Cardiac muscle cell (in vitro differentiated cells and primary cell): ENCODE measurements at regions not wholly inside any gene's neighbourhood (a gene's known extent, or its start where the extent isn't known, plus 50 kb on each side); places are given as distances from the start of the nearest gene placed in this dataset.

Experiments used
- DNase-seq, 2 donors: peaks; one replicate each; pipeline versions ENCODE4 v3.0.0 to v3.0.0-alpha.2; 2010 to 2017; ENCODE audit warnings: low read depth in 1 of 2, low spot score in 1 of 2
- H3K27ac ChIP-seq: fragments of 200-600 bp; sonication (generic); 2 replicates; pipeline ENCODE4 v1.5.1; 2016
- H3K27me3 ChIP-seq: fragments of 200-600 bp; sonication (generic); 2 replicates; pipeline ENCODE4 v1.6.0; 2016; ENCODE audit warnings: control low read depth
- H3K36me3 ChIP-seq: fragments of 200-600 bp; sonication (generic); 2 replicates; pipeline ENCODE4 v1.5.1; 2016; ENCODE audit warnings: control low read depth
- H3K4me1 ChIP-seq: fragments of 200-600 bp; sonication (generic); 2 replicates; pipeline ENCODE4 v1.8.1; 2017; ENCODE audit warnings: low read depth, mild to moderate bottlenecking, mixed run types
- H3K4me3 ChIP-seq: fragments of 200-600 bp; sonication (generic); 2 replicates; pipeline ENCODE4 v1.5.1; 2016; ENCODE audit warnings: mild to moderate bottlenecking
- H3K9me3 ChIP-seq: fragments of 200-600 bp; sonication (generic); 2 replicates; pipeline ENCODE4 v1.5.1; 2017; ENCODE audit warnings: low read depth, mild to moderate bottlenecking, control low read depth
- CTCF ChIP-seq: IDR thresholded peaks from 2 replicates; pipeline ENCODE4 v1.5.1; 2012; ENCODE audit warnings: low read depth, mild to moderate bottlenecking, low read length

GRCh38 chr4:23125118-23125517 lies 432.4 kb downstream of the GBA3 start:
- TF ChIP-seq CTCF: no peak
- Histone ChIP-seq H3K36me3 (no peaks in the 10 kb centered on the region), H3K4me3 (no peak overlapping the region), H3K27me3 (peaks cover 6% of the 10 kb centered on the region), H3K4me1 (peaks cover 17% of the 10 kb centered on the region), H3K9me3 (no peaks in the 10 kb centered on the region), H3K27ac (no peak overlapping the region)
- DNase-seq: no peak

DNA sequence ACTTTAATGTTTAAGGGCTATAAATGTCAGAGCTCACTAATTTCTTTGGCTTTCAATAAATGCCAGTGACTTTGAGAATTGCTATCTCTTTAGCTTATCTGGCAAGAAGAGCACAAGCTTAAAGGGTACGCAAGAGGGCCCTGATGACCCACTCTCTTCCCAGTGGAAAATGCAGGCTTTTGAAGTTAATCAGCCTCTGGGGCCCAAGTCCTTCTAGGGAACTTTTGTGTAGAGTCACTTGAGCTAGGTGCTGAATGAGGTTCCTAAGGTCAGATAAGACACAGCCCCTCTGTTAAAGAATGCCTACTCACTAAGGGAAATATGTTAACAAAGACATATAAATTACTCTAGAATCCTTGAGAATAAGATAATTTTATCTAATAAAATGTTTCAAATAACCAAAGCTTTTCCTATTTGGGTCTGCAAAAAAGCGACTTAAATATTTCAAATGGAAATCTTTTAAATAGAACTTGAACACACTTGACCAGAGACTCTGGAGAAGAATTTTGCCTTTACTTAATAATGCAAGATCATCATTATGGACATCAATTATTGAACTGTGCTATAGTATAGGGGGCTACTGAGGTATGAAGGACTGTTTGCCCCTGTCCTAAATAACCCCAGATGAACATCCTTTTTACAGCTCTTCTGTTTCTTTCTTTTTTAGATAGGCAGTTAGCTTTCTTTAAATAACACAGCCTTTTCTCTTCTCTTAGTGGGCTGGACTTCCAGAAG lies 430.1 kb downstream of the GBA3 start:
- peak in 1 of 2 donors; percentile 78 for DNase-seq
- TF ChIP-seq CTCF: no peak
- H3K9me3 ChIP-seq: no peaks in the 10 kb centered on the region
- H3K4me1 ChIP-seq: peaks cover 18% of the 10 kb centered on the region
- H3K36me3 ChIP-seq: no peaks in the 10 kb centered on the region
- peaks cover 18% of the 10 kb centered on the region for H3K27me3 ChIP-seq
- H3K4me3 ChIP-seq: no peak overlapping the region
- peak overlapping the region; percentile 79 for H3K27ac ChIP-seq

DNA sequence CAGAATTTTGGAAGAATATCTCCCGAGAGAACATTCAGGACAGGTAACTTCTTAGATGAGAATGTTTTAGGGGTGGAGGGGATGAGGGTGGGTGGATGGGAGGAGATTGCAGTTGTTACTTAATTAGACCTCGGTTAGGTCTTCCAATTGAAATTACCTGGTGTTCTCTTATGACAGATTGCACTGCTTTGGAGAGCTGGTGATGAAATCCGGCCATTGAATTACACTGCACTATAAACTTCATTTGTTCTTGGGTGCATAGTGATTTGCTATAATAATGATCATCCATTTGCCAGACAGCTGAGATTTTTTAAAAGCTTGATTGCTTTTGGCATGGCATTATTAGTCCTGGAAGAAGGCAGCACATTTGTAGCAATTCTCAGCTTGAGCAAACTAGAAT lies 427.6 kb downstream of the GBA3 start:
- H3K27ac ChIP-seq: no peak overlapping the region
- no peak overlapping the region for H3K4me3 ChIP-seq
- H3K9me3 ChIP-seq: no peaks in the 10 kb centered on the region
- DNase-seq: no peak
- peaks cover 31% of the 10 kb centered on the region for H3K27me3 ChIP-seq
- no peak for TF ChIP-seq CTCF
- H3K36me3 ChIP-seq: no peaks in the 10 kb centered on the region
- H3K4me1 ChIP-seq: peaks cover 26% of the 10 kb centered on the region

DNA sequence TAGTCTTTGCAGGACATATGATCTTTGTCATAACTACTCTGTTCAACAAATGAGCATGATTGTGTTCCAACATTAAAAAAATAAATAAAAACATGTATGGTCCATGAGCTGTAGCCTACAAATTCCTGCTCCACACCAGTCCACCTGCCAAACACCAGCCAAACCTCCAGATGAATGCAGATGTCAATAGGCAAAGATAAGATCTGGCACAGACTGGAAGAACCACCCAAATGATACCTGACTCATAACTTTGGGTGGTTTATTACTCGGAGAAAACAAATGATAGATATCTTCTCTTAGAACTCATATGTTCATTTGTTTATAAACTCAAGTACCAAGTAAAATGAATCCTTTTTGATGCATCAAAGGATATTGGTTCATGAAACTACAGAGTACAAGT lies 425.1 kb downstream of the GBA3 start:
- H3K27me3 ChIP-seq: peaks cover 41% of the 10 kb centered on the region
- H3K9me3 ChIP-seq: no peaks in the 10 kb centered on the region
- peaks cover 18% of the 10 kb centered on the region for H3K4me1 ChIP-seq
- no peak for TF ChIP-seq CTCF
- DNase-seq: no peak
- no peak overlapping the region for H3K27ac ChIP-seq
- H3K36me3 ChIP-seq: no peaks in the 10 kb centered on the region
- no peak overlapping the region for H3K4me3 ChIP-seq

DNA sequence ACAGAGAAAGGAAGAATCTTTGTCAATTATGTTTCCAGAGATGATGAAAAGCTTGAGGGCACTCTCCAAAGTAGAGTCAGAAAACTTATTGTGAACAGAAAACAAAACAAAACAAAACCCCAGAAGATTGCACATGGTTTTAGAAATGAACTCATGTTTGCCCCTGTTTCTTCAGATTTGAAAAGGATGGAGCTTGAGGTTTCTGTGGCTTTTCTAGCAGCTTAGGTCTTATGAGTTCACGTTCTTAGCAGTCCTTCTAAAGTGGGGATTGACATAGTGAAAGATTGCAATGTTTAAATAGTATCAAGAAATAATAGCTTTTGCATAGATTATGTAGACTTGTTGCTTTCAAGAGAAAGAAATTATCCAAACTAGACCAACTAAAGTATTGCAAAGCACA lies 421.8 kb downstream of the GBA3 start:
- no peak overlapping the region for H3K27ac ChIP-seq
- peaks cover 33% of the 10 kb centered on the region for H3K27me3 ChIP-seq
- no peak overlapping the region for H3K4me3 ChIP-seq
- H3K4me1 ChIP-seq: peaks cover 9% of the 10 kb centered on the region
- no peaks in the 10 kb centered on the region for H3K36me3 ChIP-seq
- TF ChIP-seq CTCF: no peak
- no peaks in the 10 kb centered on the region for H3K9me3 ChIP-seq
- no peak for DNase-seq

DNA sequence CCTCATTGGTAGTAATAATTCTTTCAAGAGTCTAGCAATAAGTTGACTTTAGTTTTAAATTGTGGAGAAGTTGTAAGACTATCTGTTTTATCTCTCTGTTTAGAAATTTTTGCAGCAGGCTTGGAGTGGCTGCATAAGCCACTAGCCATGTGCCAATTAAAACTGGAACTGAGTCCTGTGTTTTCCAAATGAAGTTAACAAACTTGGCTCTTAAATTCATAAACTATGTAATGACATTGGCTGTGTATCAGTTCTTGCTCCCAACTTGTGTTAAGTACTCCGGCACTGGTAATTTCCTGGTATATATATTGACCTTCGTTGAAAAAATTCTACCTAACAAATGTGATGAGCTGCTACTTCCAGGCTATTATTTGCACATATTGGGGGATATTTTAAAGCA lies 420.4 kb downstream of the GBA3 start:
- DNase-seq: no peak
- TF ChIP-seq CTCF: no peak
- peaks cover 9% of the 10 kb centered on the region for H3K4me1 ChIP-seq
- no peaks in the 10 kb centered on the region for H3K9me3 ChIP-seq
- H3K27ac ChIP-seq: no peak overlapping the region
- H3K36me3 ChIP-seq: no peaks in the 10 kb centered on the region
- H3K27me3 ChIP-seq: peaks cover 23% of the 10 kb centered on the region
- H3K4me3 ChIP-seq: no peak overlapping the region
